Testis (tissue), 2 donors: ENCODE measurements at regions not wholly inside any gene's neighbourhood (a gene's known extent, or its start where the extent isn't known, plus 50 kb on each side); places are given as distances from the start of the nearest gene placed in this dataset.

Experiments used
- CTCF ChIP-seq, 3 experiments: fragments of 450-650 bp in 2 of 3; fragments of 200-600 bp in 1 of 3; sonication (generic) in 1 of 3; IDR thresholded peaks; one replicate each; pipeline ENCODE4 v1.5.1; 2016 to 2019; ENCODE audit warnings: antibody characterized with exemption in 3 of 3, mild to moderate bottlenecking in 2 of 3, moderate library complexity in 1 of 3
- POLR2A ChIP-seq: fragments of 450-650 bp; IDR thresholded peaks from one replicate; pipeline ENCODE4 v1.6.1; 2017; ENCODE audit warnings: antibody characterized with exemption, mild to moderate bottlenecking, moderate library complexity

DNA sequence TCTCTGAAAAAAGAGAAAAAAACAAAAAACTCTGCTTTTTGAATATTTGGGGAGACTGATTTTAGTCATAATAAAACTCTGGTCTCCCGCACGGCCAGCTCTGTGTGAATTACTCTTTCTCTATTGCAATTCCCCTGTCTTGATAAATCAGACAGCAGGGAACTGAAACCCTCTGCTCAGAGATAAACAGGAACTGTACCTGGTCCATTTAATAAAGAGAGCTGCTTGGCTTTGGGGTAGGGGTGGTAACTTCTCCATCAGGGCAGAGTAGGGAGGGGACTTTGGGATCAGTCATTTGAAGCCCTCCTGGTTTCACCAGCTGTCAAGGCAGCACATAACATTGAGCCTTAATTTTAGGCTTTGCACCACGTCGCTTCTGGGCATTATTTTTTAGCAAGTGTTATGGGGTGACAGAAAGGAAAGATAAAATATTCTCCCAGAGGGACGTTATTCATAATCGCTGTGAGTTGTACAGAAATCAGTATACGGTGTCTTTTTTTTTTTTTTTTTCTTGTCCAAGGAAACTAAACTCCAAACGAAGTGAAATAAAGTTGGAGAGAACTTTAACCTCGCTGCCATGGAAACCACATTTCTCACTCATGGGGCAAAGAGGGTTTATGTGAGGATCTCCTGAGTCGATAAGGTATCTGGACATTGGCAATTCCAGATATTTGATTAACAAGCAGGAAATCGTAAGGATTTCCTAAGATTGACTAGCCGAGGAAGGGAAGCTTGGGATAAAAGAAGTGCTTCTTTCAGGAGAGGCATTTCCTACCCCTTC is 99.0 kb upstream of the MRI1 start:
- TF ChIP-seq CTCF (IDR thresholded peaks at IDR 0.05) (no peak), POLR2A (no peak)
